Memory B cell (primary cell): ENCODE measurements at regions not wholly inside any gene's neighbourhood (a gene's known extent, or its start where the extent isn't known, plus 50 kb on each side); places are given as distances from the start of the nearest gene placed in this dataset.

Experiments
- ATAC-seq: fragments of 150-1000 bp; cut with Tn5 transposase; 2 replicates; pipeline ENCODE4 v1.10.0; 2021; ENCODE audit warnings: low read depth, mild to moderate bottlenecking, moderate library complexity
- DNase-seq, 2 donors: peaks; one replicate each; pipeline ENCODE4 v3.0.0; 2022; ENCODE audit warnings: low spot score in 2 of 2
- H3K27ac Mint-ChIP-seq: one replicate; pipeline ENCODE4 v1.8.0; 2022; ENCODE audit warnings: mild to moderate bottlenecking, moderate library complexity, mixed read lengths
- H3K27me3 Mint-ChIP-seq: one replicate; pipeline ENCODE4 v1.8.0; 2022; ENCODE audit warnings: mixed read lengths
- H3K36me3 Mint-ChIP-seq: one replicate; pipeline ENCODE4 v1.8.0; 2022; ENCODE audit warnings: mild to moderate bottlenecking, mixed read lengths
- H3K4me1 Mint-ChIP-seq: one replicate; pipeline ENCODE4 v1.8.0; 2022; ENCODE audit warnings: mixed read lengths
- H3K4me3 Mint-ChIP-seq: one replicate; pipeline ENCODE4 v1.8.0; 2022; ENCODE audit warnings: mild to moderate bottlenecking, moderate library complexity, mixed read lengths
- H3K9me3 Mint-ChIP-seq: one replicate; pipeline ENCODE4 v1.8.0; 2022; ENCODE audit warnings: mixed read lengths

DNA sequence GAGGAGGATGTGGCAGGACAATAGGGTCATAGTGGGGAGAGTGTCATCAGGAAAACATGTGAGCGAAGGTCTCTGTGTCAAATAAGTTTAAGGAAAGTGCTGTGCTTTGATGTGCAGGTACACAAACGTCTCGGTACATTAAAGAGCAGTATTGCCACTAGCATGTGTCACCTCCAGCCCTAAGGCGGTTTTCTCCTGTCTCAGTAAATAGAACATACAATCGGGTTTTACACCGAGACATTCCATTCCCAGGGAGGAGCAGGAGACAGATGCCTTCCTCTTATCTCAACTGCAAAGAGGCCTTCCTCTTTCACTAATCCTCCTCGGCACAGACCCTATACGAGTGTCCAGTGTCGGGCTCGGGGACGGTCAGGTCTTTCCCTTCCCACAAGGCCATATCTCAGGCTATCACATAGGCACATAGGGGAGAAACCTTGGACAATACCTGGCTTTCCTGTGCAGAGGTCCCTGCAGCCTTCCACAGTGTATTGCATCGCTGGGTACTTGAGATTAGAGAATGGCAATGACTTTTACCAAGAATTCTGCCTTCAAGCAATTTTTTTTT lies 684.5 kb downstream of the PDHA2 start:
- ATAC-seq (no peak), DNase-seq (no peak)
- Mint-ChIP-seq H3K4me1 (no peaks in the 10 kb centered on the region), H3K27ac (no peak overlapping the region), H3K27me3 (no peaks in the 10 kb centered on the region), H3K9me3 (peaks cover 7% of the 10 kb centered on the region), H3K4me3 (no peak overlapping the region), H3K36me3 (no peaks in the 10 kb centered on the region)

DNA sequence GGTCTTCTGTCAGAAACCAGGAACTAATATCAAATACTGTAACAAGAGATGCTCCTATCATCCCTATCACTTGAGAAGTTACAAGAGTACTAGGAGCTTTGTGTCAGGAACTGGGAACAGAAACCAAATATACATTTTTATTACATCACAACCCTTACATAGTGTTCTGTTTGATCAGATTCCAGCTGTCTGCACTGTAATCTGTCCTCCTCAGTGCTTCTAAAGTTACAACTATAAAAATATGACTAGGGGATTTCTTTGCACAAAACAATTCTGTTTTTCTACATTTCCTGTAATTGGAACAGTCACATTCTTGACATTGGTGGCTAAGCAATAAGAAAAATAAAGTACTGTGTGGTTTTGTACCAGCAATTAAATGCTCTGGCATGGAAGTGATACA lies 686.0 kb downstream of the PDHA2 start:
- Mint-ChIP-seq H3K36me3 (no peaks in the 10 kb centered on the region), H3K4me1 (no peaks in the 10 kb centered on the region), H3K4me3 (no peak overlapping the region), H3K27ac (no peak overlapping the region), H3K9me3 (peaks cover 8% of the 10 kb centered on the region), H3K27me3 (no peaks in the 10 kb centered on the region)
- no peak for DNase-seq
- no peak for ATAC-seq

DNA sequence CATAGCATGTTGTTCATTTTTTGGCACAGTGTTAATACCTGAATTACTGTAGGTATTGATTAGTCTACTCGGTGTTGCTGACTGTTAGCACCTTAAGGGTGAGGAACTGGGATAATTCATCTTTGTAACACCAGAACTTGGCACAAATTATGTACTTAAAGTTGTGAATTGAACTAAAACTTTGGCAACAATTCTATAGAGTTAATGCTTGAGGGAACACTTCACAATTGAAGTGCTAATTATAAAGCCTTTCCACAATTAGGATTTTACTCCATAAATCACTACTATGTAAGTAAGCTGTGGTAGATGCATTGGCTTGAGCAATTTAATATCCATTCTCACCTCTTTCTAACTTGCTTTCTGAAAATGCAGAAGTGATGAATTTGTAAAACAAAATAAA lies 686.7 kb downstream of the PDHA2 start:
- Mint-ChIP-seq H3K4me1 (no peaks in the 10 kb centered on the region), H3K27me3 (no peaks in the 10 kb centered on the region)

DNA sequence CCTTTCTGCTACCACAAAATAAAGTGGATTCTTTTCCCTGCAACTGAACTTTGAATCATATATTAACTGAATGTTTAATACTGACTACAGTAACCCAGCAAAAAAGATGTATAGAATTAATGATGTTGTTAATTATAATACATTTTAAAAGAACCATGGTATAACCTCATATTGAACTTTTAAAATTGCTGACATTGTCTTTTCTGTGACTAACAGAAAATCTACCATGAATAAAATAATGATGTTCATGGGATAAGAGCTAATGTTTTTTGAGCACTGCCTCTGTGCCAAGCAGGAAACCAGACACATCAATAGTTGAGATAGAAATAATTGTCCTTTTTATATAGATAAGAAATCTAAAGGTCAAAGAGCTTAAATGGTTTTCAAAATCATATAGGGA lies 691.9 kb downstream of the PDHA2 start:
- Mint-ChIP-seq H3K4me3 (no peak overlapping the region), H3K36me3 (no peaks in the 10 kb centered on the region), H3K27ac (no peak overlapping the region), H3K4me1 (no peaks in the 10 kb centered on the region), H3K27me3 (no peaks in the 10 kb centered on the region), H3K9me3 (peaks cover 8% of the 10 kb centered on the region)
- DNase-seq: no peak
- ATAC-seq: no peak

More for the DNA sequence above, 686.7 kb downstream of the PDHA2 start:
- DNase-seq (no peak), ATAC-seq (no peak)
- H3K4me3 Mint-ChIP-seq: no peak overlapping the region
- H3K36me3 Mint-ChIP-seq: no peaks in the 10 kb centered on the region
- H3K9me3 Mint-ChIP-seq: peaks cover 8% of the 10 kb centered on the region
- H3K27ac Mint-ChIP-seq: no peak overlapping the region

DNA sequence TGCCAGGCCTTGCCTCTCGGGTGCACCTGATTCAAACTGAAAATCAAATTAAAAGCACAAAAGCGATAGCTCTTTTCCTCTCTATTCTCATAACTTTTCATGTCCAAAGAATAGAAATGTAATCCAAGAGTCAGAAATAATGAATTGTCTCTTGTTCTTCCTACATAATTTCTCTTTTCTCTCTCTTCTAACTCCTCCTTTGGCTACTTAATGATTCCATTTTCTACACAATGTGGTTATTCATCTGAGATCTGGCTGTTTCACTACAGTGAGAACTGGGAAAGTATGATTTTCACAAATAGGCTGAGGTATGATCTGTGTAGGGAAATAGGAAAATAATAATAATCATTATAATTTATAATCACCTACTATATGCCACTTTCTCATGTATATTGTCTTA lies 703.5 kb downstream of the PDHA2 start:
- Mint-ChIP-seq H3K27me3 (no peaks in the 10 kb centered on the region), H3K4me1 (no peaks in the 10 kb centered on the region), H3K4me3 (no peak overlapping the region), H3K36me3 (no peaks in the 10 kb centered on the region), H3K9me3 (no peaks in the 10 kb centered on the region), H3K27ac (no peak overlapping the region)
- no peak for DNase-seq
- no peak for ATAC-seq

DNA sequence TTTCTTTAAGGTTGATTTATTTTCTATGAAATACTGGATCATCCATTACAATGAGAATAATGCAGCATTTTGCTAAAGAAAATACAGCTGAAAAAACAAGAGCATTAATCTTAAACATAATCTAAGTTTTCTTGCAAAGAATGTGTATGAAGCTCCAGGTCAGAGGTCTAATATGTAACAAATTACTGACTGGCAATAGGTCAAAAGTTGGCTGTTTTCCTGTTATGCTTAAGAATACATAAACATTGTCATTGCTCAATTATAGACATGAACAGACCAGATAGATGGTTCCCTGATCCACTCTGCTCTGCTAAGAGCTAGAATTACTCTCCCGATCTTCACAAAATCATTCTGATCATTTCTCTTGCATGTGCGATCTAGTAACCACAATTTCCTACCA lies 718.6 kb downstream of the PDHA2 start:
- Mint-ChIP-seq H3K4me1 (no peaks in the 10 kb centered on the region), H3K36me3 (no peaks in the 10 kb centered on the region), H3K9me3 (peaks cover 2% of the 10 kb centered on the region), H3K27ac (no peak overlapping the region), H3K4me3 (no peak overlapping the region), H3K27me3 (no peaks in the 10 kb centered on the region)
- DNase-seq (no peak), ATAC-seq (no peak)

DNA sequence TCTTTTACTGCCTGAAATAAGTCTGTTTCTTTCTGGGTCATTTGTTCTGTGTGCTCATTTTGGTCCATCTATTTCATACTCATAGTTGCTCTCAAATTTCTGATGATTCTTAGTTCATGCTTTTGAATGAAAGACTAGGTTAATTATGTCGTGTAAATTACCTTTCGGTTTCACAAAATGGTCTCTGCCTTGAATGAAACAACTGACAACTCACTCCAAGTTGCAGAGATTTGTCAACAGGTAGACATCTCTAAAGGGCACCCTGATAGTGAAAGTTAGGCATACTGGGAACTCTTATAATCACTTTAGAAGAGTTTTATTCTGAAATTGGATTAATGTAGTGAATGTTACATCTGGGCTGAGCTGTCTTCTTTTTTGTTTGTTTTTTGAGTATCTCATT lies 726.9 kb downstream of the PDHA2 start:
- Mint-ChIP-seq H3K9me3 (peaks cover 1% of the 10 kb centered on the region), H3K27ac (no peak overlapping the region), H3K36me3 (no peaks in the 10 kb centered on the region), H3K4me1 (no peaks in the 10 kb centered on the region), H3K27me3 (no peaks in the 10 kb centered on the region), H3K4me3 (no peak overlapping the region)
- no peak for ATAC-seq
- no peak for DNase-seq

DNA sequence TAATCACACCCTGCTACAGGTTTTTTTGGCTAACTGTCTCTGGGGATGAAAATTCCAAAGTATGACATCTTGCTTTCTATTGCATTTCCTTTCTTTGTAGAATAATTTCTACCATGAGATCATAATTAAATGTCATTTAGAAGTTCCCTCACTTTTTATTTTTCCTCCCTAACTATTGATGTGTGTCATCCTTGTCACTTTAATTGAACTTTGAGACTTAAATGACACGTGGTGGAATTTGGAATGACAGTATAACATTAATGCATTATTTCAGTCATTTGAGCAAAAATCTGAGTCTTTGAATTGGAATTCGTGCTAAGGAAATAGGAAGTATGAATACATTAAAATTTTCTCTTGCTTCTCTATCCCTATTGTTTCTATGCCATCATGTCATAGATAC lies 745.4 kb downstream of the PDHA2 start:
- DNase-seq: no peak
- H3K4me3 Mint-ChIP-seq: no peak overlapping the region
- no peak for ATAC-seq
- peaks cover 4% of the 10 kb centered on the region for H3K9me3 Mint-ChIP-seq
- H3K36me3 Mint-ChIP-seq: no peaks in the 10 kb centered on the region
- no peaks in the 10 kb centered on the region for H3K4me1 Mint-ChIP-seq
- no peak overlapping the region for H3K27ac Mint-ChIP-seq
- H3K27me3 Mint-ChIP-seq: no peaks in the 10 kb centered on the region

DNA sequence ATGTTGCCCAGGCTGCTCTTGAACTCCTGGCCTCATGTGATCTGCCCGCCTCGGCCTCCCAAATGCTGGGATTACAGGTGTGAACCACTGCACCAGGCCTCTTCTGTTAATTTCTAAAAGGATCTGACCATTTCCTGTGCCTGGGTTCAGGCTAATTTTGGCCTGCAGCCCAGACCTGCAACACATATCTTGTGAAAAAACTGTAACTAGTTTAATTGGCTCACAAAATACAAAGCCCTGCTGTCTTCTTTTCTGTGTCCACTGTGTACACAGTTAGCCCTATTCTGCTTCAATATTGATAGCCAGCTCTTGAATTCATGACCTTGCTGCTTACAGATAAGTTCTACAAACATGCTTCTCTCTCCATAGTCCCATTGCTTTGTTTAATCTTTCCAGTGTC lies 753.5 kb downstream of the PDHA2 start:
- no peak for DNase-seq
- no peaks in the 10 kb centered on the region for H3K27me3 Mint-ChIP-seq
- H3K4me1 Mint-ChIP-seq: no peaks in the 10 kb centered on the region
- H3K9me3 Mint-ChIP-seq: peaks cover 2% of the 10 kb centered on the region
- no peaks in the 10 kb centered on the region for H3K36me3 Mint-ChIP-seq
- no peak for ATAC-seq
- H3K4me3 Mint-ChIP-seq: no peak overlapping the region
- H3K27ac Mint-ChIP-seq: no peak overlapping the region

DNA sequence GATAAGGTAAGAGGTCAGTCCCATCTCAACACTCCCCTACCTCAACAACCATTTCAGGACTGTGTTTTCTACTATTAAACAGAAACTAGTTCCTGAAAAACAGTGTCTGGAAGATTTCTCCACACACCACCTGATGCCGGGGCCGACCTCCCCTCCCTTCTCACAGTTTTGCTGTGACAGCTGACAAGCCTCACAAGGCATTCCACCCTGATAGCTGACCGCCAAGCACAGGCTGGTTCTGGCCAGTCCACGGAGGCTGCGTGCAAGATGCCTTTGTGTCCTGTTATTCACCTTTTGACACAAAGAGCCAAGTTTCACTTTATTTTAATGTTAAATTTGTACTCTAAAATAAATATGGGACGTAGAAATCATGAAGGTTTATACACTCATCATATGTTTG lies 758.6 kb downstream of the PDHA2 start:
- ATAC-seq: no peak
- Mint-ChIP-seq H3K36me3 (no peaks in the 10 kb centered on the region), H3K4me1 (no peaks in the 10 kb centered on the region), H3K4me3 (no peak overlapping the region), H3K27ac (no peak overlapping the region), H3K27me3 (no peaks in the 10 kb centered on the region), H3K9me3 (no peaks in the 10 kb centered on the region)
- no peak for DNase-seq

DNA sequence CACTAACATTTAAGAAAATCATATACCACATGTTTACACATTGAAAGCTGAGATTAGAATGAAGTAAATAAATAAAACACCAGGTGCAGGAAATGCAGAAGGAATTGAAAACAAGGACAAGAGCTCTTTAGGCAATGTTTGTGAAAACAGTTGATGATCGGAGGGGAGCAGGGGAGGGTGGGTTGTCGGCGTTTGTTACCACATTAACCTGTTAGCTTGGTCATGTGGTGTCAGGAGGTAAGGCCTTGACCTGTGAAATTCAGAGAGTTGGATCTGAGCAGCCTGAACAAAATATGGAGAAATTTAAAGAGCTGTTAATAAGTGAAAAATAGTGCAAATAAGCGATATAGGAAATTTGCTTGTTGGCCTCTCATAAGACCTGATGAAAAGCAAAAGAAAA lies 759.9 kb downstream of the PDHA2 start:
- Mint-ChIP-seq H3K27ac (no peak overlapping the region), H3K4me1 (no peaks in the 10 kb centered on the region), H3K9me3 (no peaks in the 10 kb centered on the region), H3K27me3 (no peaks in the 10 kb centered on the region), H3K4me3 (no peak overlapping the region), H3K36me3 (no peaks in the 10 kb centered on the region)
- no peak for ATAC-seq
- DNase-seq: no peak

DNA sequence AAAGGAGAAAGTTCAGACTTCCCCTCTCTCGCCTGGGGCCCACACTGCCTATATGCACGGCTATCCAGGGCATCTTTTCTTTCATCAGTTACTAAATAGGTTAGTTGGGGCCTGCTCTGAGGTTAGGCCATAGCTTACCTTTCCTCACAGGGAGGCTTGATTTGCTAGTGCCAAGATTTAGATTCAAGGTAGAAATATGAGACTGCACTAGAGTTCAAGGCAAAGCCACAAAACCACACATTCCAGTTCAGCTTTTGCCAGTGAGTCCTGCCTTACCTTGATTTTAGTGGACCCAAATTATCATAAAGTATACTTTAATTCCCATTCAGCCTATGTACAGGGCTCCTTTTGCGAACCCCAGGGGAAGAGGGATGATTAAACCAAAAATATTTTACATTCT lies 762.8 kb downstream of the PDHA2 start:
- no peak for DNase-seq
- Mint-ChIP-seq H3K4me1 (no peaks in the 10 kb centered on the region), H3K4me3 (no peak overlapping the region), H3K27me3 (no peaks in the 10 kb centered on the region), H3K9me3 (no peaks in the 10 kb centered on the region), H3K36me3 (no peaks in the 10 kb centered on the region), H3K27ac (no peak overlapping the region)
- no peak for ATAC-seq

DNA sequence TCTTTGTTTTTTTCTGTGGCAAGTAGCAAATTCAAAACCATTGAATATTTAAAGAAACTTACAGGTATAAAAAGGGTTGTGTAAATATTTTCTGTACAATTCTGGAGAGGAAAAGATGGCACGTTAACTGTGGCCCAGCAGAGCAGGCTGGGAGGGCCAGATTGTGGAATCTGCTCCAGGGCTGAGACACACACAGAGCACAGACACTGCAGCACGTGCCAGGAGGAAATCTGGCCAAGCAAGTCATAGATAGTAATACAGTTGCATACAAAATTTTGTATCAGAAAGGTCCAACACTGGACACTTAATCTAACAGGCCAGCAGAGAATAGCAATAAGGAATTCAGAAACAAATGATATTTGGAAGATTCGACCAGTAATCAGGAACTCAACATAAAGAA lies 763.7 kb downstream of the PDHA2 start:
- ATAC-seq (no peak), DNase-seq (no peak)
- H3K4me1 Mint-ChIP-seq: no peaks in the 10 kb centered on the region
- H3K9me3 Mint-ChIP-seq: peaks cover 4% of the 10 kb centered on the region
- no peaks in the 10 kb centered on the region for H3K27me3 Mint-ChIP-seq
- no peak overlapping the region for H3K4me3 Mint-ChIP-seq
- H3K36me3 Mint-ChIP-seq: no peaks in the 10 kb centered on the region
- H3K27ac Mint-ChIP-seq: no peak overlapping the region

DNA sequence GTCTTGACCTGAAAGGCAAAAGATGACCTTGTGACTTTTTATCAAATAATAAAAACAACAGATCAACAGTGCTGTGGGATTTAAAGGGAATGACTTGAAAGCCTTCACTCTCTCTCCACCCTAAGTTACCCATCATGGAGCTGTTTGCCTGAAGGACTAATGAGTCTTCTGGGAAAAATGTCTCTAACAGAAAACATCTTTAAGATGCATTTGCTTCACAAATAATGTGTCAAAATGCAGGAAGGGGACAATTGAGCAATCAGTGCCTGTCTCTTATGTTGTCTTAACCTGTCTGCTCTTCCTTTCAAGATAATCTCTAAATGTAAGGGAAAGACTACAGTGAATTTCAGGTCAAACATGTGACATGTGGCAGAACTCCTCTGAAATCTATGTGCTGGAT lies 766.6 kb downstream of the PDHA2 start:
- DNase-seq (no peak), ATAC-seq (no peak)
- H3K4me3 Mint-ChIP-seq: no peak overlapping the region
- no peaks in the 10 kb centered on the region for H3K36me3 Mint-ChIP-seq
- H3K4me1 Mint-ChIP-seq: no peaks in the 10 kb centered on the region
- peaks cover 8% of the 10 kb centered on the region for H3K9me3 Mint-ChIP-seq
- H3K27me3 Mint-ChIP-seq: no peaks in the 10 kb centered on the region
- no peak overlapping the region for H3K27ac Mint-ChIP-seq

DNA sequence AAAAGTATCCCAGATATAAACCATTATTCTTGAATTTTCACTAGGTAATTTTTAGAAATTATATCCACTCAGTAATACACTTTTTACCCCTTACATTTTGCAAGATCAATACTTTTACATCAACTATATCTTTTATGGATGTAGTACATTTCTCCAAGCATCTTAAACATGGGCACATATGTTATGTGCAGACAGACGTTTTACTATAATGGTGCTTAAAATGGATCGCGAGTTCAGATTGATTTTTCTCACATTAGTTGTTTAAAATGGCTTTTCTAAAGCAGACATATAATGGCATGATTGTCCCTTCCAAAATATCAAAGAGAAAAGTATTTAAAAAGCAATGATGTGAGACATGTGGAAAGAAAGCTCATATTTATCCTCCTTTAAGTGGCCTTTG lies 786.1 kb downstream of the PDHA2 start:
- no peaks in the 10 kb centered on the region for H3K27me3 Mint-ChIP-seq
- no peaks in the 10 kb centered on the region for H3K36me3 Mint-ChIP-seq
- DNase-seq: no peak
- no peaks in the 10 kb centered on the region for H3K4me1 Mint-ChIP-seq
- no peak overlapping the region for H3K4me3 Mint-ChIP-seq
- H3K27ac Mint-ChIP-seq: no peak overlapping the region
- peaks cover 3% of the 10 kb centered on the region for H3K9me3 Mint-ChIP-seq
- no peak for ATAC-seq

DNA sequence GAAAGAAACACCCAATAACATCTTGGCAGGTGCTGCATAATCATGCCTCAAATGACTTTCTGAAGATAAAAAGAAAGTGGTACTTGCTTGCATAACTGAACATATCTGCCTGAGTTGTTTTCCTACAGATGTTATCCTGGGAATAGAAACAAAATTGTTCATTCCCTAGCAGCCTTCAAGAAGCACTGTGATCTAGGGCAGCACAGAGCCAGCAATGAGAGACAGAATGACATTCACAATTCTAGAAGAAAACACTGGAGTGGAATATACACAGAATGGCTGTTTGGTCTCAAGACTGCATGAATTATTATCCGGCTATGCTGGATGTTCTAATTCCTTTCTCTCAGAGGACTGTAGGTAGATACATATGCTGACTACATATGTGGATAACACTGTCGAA lies 790.9 kb downstream of the PDHA2 start:
- no peaks in the 10 kb centered on the region for H3K4me1 Mint-ChIP-seq
- H3K27me3 Mint-ChIP-seq: no peaks in the 10 kb centered on the region
- no peaks in the 10 kb centered on the region for H3K9me3 Mint-ChIP-seq
- no peak overlapping the region for H3K4me3 Mint-ChIP-seq
- ATAC-seq (no peak), DNase-seq (no peak)
- no peak overlapping the region for H3K27ac Mint-ChIP-seq
- no peaks in the 10 kb centered on the region for H3K36me3 Mint-ChIP-seq
